CD8-positive, alpha-beta memory T cell (primary cell): ENCODE measurements at regions not wholly inside any gene's neighbourhood (a gene's known extent, or its start where the extent isn't known, plus 50 kb on each side); places are given as distances from the start of the nearest gene placed in this dataset.

Experiments
- CTCF ChIA-PET: fragments of 350-600 bp; sonication (Branson Sonifier 250); formaldehyde crosslinking; loops from one replicate; lab custom pipeline; 2021; ENCODE audit warnings: antibody characterized with exemption; lab: Charles Lee
- POLR2A ChIA-PET: fragments of 350-600 bp; sonication (Branson Sonifier 250); formaldehyde crosslinking; loops from one replicate; lab custom pipeline; 2021; ENCODE audit warnings: antibody characterized with exemption; lab: Charles Lee
- DNase-seq, 5 donors: peaks; one replicate each; pipeline versions ENCODE4 v3.0.0 to v3.0.0-alpha.2; 2020 to 2022; ENCODE audit warnings: mixed read lengths in 1 of 5
- H3K27ac ChIP-seq: one replicate; pipeline ENCODE4 v1.7.0; 2013; ENCODE audit warnings: low read depth, mild to moderate bottlenecking, low read length, moderate library complexity
- H3K27me3 ChIP-seq: 2 replicates; pipeline ENCODE4 v1.7.0; 2013; ENCODE audit warnings: low read length, mild to moderate bottlenecking; ENCODE audit not compliant: insufficient read depth, poor library complexity, severe bottlenecking
- H3K36me3 ChIP-seq: 2 replicates; pipeline ENCODE4 v1.7.0; 2013; ENCODE audit warnings: mild to moderate bottlenecking, low read length, moderate library complexity; ENCODE audit not compliant: insufficient read depth
- H3K4me1 ChIP-seq: 2 replicates; pipeline ENCODE4 v1.7.0; 2013; ENCODE audit warnings: mild to moderate bottlenecking, low read length, moderate library complexity; ENCODE audit not compliant: insufficient read depth
- H3K4me3 ChIP-seq: 2 replicates; pipeline ENCODE4 v1.7.0; 2013; ENCODE audit warnings: mild to moderate bottlenecking, low read length
- H3K9me3 ChIP-seq: 2 replicates; pipeline ENCODE4 v1.7.0; 2013; ENCODE audit warnings: mild to moderate bottlenecking, low read length
- H3K27ac Mint-ChIP-seq, 8 donors: one replicate each; pipeline ENCODE4 v1.8.0; 2020 to 2021; ENCODE audit warnings: mixed read lengths in 8 of 8, mild to moderate bottlenecking in 6 of 8, inconsistent platforms in 3 of 8, moderate library complexity in 3 of 8
- H3K27me3 Mint-ChIP-seq, 2 donors: one replicate each; pipeline ENCODE4 v1.8.0; 2020 to 2021; ENCODE audit warnings: mixed read lengths in 2 of 2, mild to moderate bottlenecking in 1 of 2, moderate library complexity in 1 of 2
- H3K36me3 Mint-ChIP-seq, 3 donors: one replicate each; pipeline ENCODE4 v1.8.0; 2020 to 2021; ENCODE audit warnings: mixed read lengths in 3 of 3, inconsistent platforms in 1 of 3, mild to moderate bottlenecking in 1 of 3
- H3K4me1 Mint-ChIP-seq, 3 donors: one replicate each; pipeline ENCODE4 v1.8.0; 2020 to 2021; ENCODE audit warnings: mixed read lengths in 3 of 3, inconsistent platforms in 1 of 3, mild to moderate bottlenecking in 1 of 3
- H3K4me3 Mint-ChIP-seq, 7 donors: one replicate each; pipeline ENCODE4 v1.8.0; 2020 to 2021; ENCODE audit warnings: mixed read lengths in 7 of 7, mild to moderate bottlenecking in 6 of 7, moderate library complexity in 4 of 7, inconsistent platforms in 2 of 7
- H3K9me3 Mint-ChIP-seq, 5 donors: one replicate each; pipeline ENCODE4 v1.8.0; 2020 to 2022; ENCODE audit warnings: mixed read lengths in 5 of 5, mild to moderate bottlenecking in 3 of 5, moderate library complexity in 2 of 5, inconsistent platforms in 1 of 5

GRCh38 chr10:57979491-57979890 is 288.2 kb downstream of the IPMK start:
- H3K9me3 Mint-ChIP-seq = peaks cover 0 to 18% (median 3%) of the 10 kb centered on the region in 5 donors
- Histone ChIP-seq H3K27ac (no peak overlapping the region), H3K4me3 (no peak overlapping the region), H3K4me1 (no peaks in the 10 kb centered on the region), H3K27me3 (no peaks in the 10 kb centered on the region), H3K36me3 (no peaks in the 10 kb centered on the region), H3K9me3 (no peaks in the 10 kb centered on the region)
- no peaks in the 10 kb centered on the region for H3K36me3 Mint-ChIP-seq
- ChIA-PET POLR2A (no interaction called here), CTCF (no interaction called here)
- no peaks in the 10 kb centered on the region for H3K4me1 Mint-ChIP-seq
- H3K27ac Mint-ChIP-seq = no peak overlapping the region
- H3K4me3 Mint-ChIP-seq = no peak overlapping the region
- H3K27me3 Mint-ChIP-seq = no peaks in the 10 kb centered on the region
- DNase-seq = no peak

- no peak overlapping the region for H3K27ac Mint-ChIP-seq
- H3K27me3 ChIP-seq = no peaks in the 10 kb centered on the region
- H3K27me3 Mint-ChIP-seq = no peaks in the 10 kb centered on the region
- POLR2A ChIA-PET = no interaction called here
- no peak overlapping the region for H3K4me3 ChIP-seq
- no peak overlapping the region for H3K4me3 Mint-ChIP-seq
- CTCF ChIA-PET = no interaction called here
- H3K4me1 ChIP-seq = no peaks in the 10 kb centered on the region
- DNase-seq = no peak
- no peaks in the 10 kb centered on the region for H3K36me3 ChIP-seq
- H3K36me3 Mint-ChIP-seq = no peaks in the 10 kb centered on the region
- no peaks in the 10 kb centered on the region for H3K4me1 Mint-ChIP-seq
- no peak overlapping the region for H3K27ac ChIP-seq
- peaks cover 0 to 21% (median 6%) of the 10 kb centered on the region in 5 donors for H3K9me3 Mint-ChIP-seq
- H3K9me3 ChIP-seq = no peaks in the 10 kb centered on the region
Measured at GRCh38 chr10:57977262-57977661, 290.4 kb downstream of the IPMK start.

DNA sequence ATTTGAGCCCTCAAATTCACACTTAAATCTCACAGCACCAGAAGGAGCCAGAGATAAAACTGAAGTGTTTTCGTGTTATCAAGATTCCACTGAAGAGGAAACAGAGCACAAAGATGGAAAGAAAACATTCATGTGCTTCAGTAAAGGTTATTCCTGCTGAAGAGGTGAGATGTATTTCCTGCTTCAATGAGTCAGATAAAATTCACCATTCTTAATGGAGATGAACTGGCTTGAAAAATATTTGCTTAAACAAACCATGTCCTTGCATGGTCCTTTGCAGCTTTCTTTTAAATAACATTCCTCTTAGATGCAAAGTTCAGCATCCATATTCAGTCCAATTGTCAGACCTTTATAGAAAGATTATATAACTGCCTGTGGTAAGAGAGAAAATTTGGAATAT is 294.2 kb downstream of the IPMK start:
- no peak overlapping the region for H3K27ac Mint-ChIP-seq

DNA sequence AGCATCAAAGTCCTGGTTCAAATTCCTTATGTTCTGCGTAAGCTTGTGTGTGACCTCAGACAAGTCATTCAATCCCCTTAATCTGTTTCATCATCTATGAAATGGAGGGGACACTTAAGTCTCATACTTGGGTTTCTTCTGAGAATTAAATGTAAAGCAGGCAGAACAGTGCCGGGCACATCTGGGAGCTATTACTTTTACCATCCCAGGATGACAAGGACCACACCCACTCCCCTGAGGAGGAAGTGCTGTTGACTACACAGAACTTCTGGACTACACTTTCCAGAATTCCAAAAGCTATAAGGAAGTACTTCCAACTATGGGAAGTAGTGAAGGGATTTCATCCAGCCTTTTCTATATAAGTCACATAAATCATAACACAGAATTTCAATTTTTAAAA is 294.9 kb downstream of the IPMK start:
- Histone ChIP-seq H3K36me3 (no peaks in the 10 kb centered on the region), H3K4me3 (no peak overlapping the region), H3K27me3 (no peaks in the 10 kb centered on the region), H3K4me1 (no peaks in the 10 kb centered on the region), H3K27ac (no peak overlapping the region), H3K9me3 (no peaks in the 10 kb centered on the region)
- ChIA-PET POLR2A (no interaction called here), CTCF (no interaction called here)
- peaks cover 0 to 17% (median 6%) of the 10 kb centered on the region in 5 donors for H3K9me3 Mint-ChIP-seq
- H3K4me3 Mint-ChIP-seq = no peak overlapping the region
- H3K27ac Mint-ChIP-seq = no peak overlapping the region
- no peaks in the 10 kb centered on the region for H3K4me1 Mint-ChIP-seq
- H3K27me3 Mint-ChIP-seq = no peaks in the 10 kb centered on the region
- DNase-seq = no peak
- H3K36me3 Mint-ChIP-seq = no peaks in the 10 kb centered on the region

More for the DNA sequence above, 294.2 kb downstream of the IPMK start:
- Histone ChIP-seq H3K4me3 (no peak overlapping the region), H3K27me3 (no peaks in the 10 kb centered on the region), H3K9me3 (no peaks in the 10 kb centered on the region), H3K36me3 (no peaks in the 10 kb centered on the region), H3K27ac (no peak overlapping the region), H3K4me1 (no peaks in the 10 kb centered on the region)
- no peaks in the 10 kb centered on the region for H3K36me3 Mint-ChIP-seq
- peaks cover under 1 to 17% (median 6%) of the 10 kb centered on the region in 5 donors for H3K9me3 Mint-ChIP-seq
- CTCF ChIA-PET = no interaction called here
- H3K4me1 Mint-ChIP-seq = no peaks in the 10 kb centered on the region
- POLR2A ChIA-PET = no interaction called here
- no peak overlapping the region for H3K4me3 Mint-ChIP-seq
- no peaks in the 10 kb centered on the region for H3K27me3 Mint-ChIP-seq
- no peak for DNase-seq

- H3K9me3 ChIP-seq = no peaks in the 10 kb centered on the region
- POLR2A ChIA-PET = no interaction called here
- peak overlapping the region in 1 of 8 donors; percentile 22 for H3K27ac Mint-ChIP-seq
Measured at GRCh38 chr10:57968328-57969016, 299.2 kb downstream of the IPMK start.

DNA sequence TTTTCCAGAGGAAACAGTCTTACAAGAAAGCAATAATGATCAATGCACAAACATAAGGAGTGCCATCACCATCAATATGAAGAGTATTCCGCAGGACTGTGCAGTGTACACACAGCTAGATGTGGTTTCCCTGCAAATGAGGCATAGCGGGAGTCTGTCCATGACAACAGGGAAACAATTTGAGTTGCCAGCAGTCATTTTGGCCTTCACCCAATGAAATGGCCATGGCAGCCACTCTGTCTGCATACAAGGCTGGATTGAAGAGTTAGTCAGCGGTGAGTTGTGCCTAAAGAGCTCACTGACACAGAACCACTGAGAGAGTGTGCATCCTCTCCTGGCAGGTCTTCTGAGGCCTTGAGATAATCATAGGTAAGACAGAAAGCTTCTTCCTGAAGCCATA is 303.3 kb downstream of the IPMK start:
- CTCF ChIA-PET = no interaction called here
- Histone ChIP-seq H3K36me3 (no peaks in the 10 kb centered on the region), H3K27me3 (no peaks in the 10 kb centered on the region), H3K4me3 (no peak overlapping the region), H3K27ac (no peak overlapping the region), H3K9me3 (no peaks in the 10 kb centered on the region), H3K4me1 (no peaks in the 10 kb centered on the region)
- H3K9me3 Mint-ChIP-seq = peaks cover 0 to 16% (median 4%) of the 10 kb centered on the region in 5 donors
- no peaks in the 10 kb centered on the region for H3K4me1 Mint-ChIP-seq
- no peak overlapping the region for H3K27ac Mint-ChIP-seq
- no peak for DNase-seq
- POLR2A ChIA-PET = interaction anchor here (0.5 kb wide), 1 partner anchor 1165 kb away, joined by 3 read pairs; no protein-coding TSS in a partner anchor
- H3K27me3 Mint-ChIP-seq = peaks cover 0 to 2% of the 10 kb centered on the region in 2 donors
- H3K36me3 Mint-ChIP-seq = no peaks in the 10 kb centered on the region
- no peak overlapping the region for H3K4me3 Mint-ChIP-seq

More at GRCh38 chr10:57968328-57969016, 299.2 kb downstream of the IPMK start:
- Mint-ChIP-seq H3K9me3 (peaks cover 0 to 14% (median 2%) of the 10 kb centered on the region in 5 donors), H3K36me3 (no peaks in the 10 kb centered on the region), H3K4me3 (no peak overlapping the region), H3K4me1 (no peaks in the 10 kb centered on the region), H3K27me3 (peaks cover 0 to 2% of the 10 kb centered on the region in 2 donors)
- Histone ChIP-seq H3K36me3 (no peaks in the 10 kb centered on the region), H3K27ac (no peak overlapping the region), H3K4me3 (no peak overlapping the region), H3K27me3 (no peaks in the 10 kb centered on the region), H3K4me1 (no peaks in the 10 kb centered on the region)
- no peak for DNase-seq
- CTCF ChIA-PET = no interaction called here

DNA sequence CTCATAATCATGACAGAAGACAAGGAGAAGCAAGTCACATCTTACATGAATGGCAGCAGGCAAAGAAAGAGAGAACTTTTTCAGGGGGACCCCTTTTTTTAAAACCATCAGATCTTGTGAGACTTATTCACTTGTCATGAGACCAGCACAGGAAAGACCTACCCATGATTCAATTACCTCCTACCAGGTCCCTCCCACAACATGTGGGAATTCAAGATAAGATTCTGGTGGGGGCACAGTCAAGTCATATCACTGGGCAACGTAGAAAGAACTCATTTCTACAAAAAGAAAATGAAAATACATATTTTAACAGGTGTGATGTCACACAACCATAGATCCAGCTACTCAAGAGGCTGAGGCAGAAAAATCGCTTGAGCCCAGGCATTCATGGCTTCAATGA is 304.1 kb downstream of the IPMK start:
- no peaks in the 10 kb centered on the region for H3K27me3 ChIP-seq
- no peaks in the 10 kb centered on the region for H3K36me3 Mint-ChIP-seq
- no peaks in the 10 kb centered on the region for H3K4me1 Mint-ChIP-seq
- no peak overlapping the region for H3K4me3 ChIP-seq
- H3K27ac ChIP-seq = no peak overlapping the region
- H3K27me3 Mint-ChIP-seq = peaks cover 0 to 2% of the 10 kb centered on the region in 2 donors
- no peak for DNase-seq
- no peaks in the 10 kb centered on the region for H3K9me3 ChIP-seq
- no peak overlapping the region for H3K27ac Mint-ChIP-seq
- POLR2A ChIA-PET = no interaction called here
- CTCF ChIA-PET = no interaction called here
- no peak overlapping the region for H3K4me3 Mint-ChIP-seq
- peaks cover 0 to 16% (median 4%) of the 10 kb centered on the region in 5 donors for H3K9me3 Mint-ChIP-seq
- H3K4me1 ChIP-seq = no peaks in the 10 kb centered on the region
- no peaks in the 10 kb centered on the region for H3K36me3 ChIP-seq

GRCh38 chr10:57962839-57963238 is 304.9 kb downstream of the IPMK start:
- H3K4me1 ChIP-seq = no peaks in the 10 kb centered on the region
- no peaks in the 10 kb centered on the region for H3K27me3 ChIP-seq
- Mint-ChIP-seq H3K27me3 (peaks cover 0 to 2% of the 10 kb centered on the region in 2 donors), H3K4me3 (no peak overlapping the region), H3K4me1 (no peaks in the 10 kb centered on the region), H3K9me3 (peaks cover 0 to 18% (median 4%) of the 10 kb centered on the region in 5 donors), H3K27ac (no peak overlapping the region), H3K36me3 (no peaks in the 10 kb centered on the region)
- no peak overlapping the region for H3K4me3 ChIP-seq
- no peak for DNase-seq
- no peaks in the 10 kb centered on the region for H3K9me3 ChIP-seq
- H3K36me3 ChIP-seq = no peaks in the 10 kb centered on the region
- no peak overlapping the region for H3K27ac ChIP-seq
- CTCF ChIA-PET = interaction anchor here (0.7 kb wide), 1 partner anchor 28 kb away, joined by 3 read pairs; no protein-coding TSS in a partner anchor
- POLR2A ChIA-PET = no interaction called here
